ENCODE measurements at regions not wholly inside any gene's neighbourhood (a gene's known extent, or its start where the extent isn't known, plus 50 kb on each side); places are given as distances from the start of the nearest gene placed in this dataset.

GRCh38 chr16:9236319-9236718 lies 144.9 kb downstream of the HAPSTR1 start:
- TF ChIP-seq CTCF (conservative IDR thresholded peaks at IDR 0.05 in 1 of 2, IDR thresholded peaks at IDR 0.05 in 1 of 2; ENCODE audit: low read depth in 1 of 2, low read length in 2 of 2) (no peak), EZH2 (IDR thresholded peaks at IDR 0.05; ENCODE audit: low read length, missing control alignments) (no peak)

Data from fibroblast of lung (primary cell).